ENCODE measurements at regions not wholly inside any gene's neighbourhood (a gene's known extent, or its start where the extent isn't known, plus 50 kb on each side); places are given as distances from the start of the nearest gene placed in this dataset.

DNA sequence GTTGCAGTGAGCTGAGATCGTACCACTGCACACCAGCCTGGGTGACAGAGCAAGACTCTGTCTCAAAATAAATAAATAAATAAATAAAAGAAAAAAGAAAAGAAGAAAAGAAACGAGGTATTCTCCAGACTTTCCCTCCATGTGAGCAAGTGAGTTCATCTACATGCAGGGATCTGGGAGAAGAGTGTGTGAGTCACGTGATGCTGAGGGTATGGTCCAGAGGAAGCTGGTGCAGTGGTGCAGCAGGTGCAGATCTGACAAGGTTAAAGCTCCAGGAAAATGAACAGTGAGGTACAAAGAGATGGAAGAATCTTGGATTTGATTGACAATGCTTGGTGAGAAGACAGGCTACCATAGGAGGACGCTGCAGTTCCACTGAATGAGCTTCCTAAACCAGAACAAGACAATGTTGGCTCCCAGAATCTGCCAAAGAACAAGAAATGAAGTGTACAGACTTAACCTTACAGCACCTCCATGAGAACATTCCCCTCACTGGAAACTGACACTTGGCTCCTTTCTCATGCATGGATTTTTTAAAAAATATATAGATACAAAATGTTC is 79.5 kb upstream of the BTBD3 start:
- DNase-seq (ENCODE audit: low spot score) (no peak), ATAC-seq (no peak)
- intact Hi-C loops (cut with DNase I) = no loop called here

- no peak for DNase-seq (ENCODE audit: low spot score)
- no peak for ATAC-seq
- intact Hi-C loops (cut with DNase I) = no loop called here
Observed at GRCh38 chr20:11841972-11842461, 75.7 kb upstream of the BTBD3 start.

GRCh38 chr20:11843289-11843688 is 74.4 kb upstream of the BTBD3 start:
- ATAC-seq (no peak), DNase-seq (ENCODE audit: low spot score) (no peak)
- intact Hi-C loops (cut with DNase I) = no loop called here

DNA sequence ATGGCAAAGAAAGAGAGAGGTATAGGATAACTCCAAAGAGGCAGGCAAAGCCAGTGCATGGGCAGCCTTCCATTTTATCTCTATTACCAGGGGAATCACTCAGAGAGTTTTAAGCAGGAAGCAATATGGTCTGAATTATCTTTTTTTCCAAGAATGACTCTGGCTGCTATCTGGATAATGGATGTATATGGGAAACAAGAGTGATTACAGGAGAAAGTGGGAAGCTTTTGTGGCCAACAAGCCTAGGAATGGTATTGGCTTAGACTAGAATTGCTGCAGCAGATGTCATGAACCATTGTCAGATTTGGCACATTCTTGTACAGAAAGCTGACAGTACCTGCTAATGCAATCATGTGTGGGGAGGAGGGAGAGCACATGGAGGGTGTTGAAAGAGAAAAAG is 73.0 kb upstream of the BTBD3 start:
- no peak for ATAC-seq
- no peak for DNase-seq (ENCODE audit: low spot score)
- intact Hi-C loops (cut with DNase I) = no loop called here

DNA sequence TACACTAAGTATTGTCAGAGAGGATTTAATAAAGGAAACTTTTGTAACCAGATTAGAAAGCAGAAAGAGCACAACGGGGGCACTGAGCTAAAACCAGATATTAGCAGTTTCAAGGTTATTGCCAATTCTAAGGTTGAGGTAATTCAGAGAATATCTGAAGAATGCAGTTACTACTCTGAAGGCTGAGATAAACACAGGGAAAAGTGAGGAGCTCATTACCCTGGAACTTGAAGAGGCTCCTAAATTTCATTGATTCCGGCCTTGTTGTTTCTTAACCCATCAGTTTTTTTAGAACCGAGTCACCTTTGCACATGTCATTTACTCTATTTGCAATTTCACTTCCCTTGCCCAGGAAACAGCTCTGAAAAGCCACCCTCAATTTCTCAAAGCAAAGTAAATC is 72.4 kb upstream of the BTBD3 start:
- no peak for DNase-seq (ENCODE audit: low spot score)
- no peak for ATAC-seq
- intact Hi-C loops (cut with DNase I) = no loop called here

DNA sequence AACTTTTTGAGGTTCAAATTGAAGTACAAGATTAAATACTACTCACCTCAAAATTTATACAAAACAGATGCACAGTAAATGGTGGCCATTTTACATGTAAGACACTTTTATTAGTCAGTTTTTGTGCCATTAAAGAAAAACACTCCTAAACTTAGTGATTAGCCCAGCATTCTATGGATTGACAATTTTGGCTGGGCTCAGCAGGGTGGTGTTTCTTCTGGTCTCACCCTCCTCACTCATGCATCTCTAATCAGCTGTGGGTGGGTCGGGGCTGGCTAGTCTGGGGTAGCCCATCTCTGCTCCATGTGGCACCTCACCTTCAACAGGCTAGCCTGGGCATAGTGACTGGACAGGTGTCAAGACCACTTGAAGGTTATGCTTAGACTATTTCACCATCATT is 71.6 kb upstream of the BTBD3 start:
- ATAC-seq = no peak
- no peak for DNase-seq (ENCODE audit: low spot score)
- intact Hi-C loops (cut with DNase I) = no loop called here

DNA sequence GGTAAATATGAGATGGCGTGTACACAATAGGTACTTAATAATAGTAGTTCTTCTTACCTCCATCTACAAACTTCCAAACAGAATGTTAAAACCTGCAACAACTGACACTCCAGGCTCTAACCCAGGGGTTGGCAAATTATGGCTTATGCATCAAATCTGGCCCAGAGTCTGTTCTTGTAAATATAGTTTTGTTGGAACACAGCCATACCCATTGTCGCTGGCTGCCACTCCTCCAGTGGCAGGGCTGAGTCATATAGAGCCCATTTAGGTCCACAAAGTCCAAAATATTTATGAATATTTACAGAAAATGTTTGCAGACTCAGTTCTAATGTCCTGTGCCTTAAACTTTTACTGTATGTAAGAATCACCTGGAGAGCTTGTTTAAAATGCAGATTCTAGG is 69.9 kb upstream of the BTBD3 start:
- intact Hi-C loops (cut with DNase I) = no loop called here
- no peak for ATAC-seq
- DNase-seq (ENCODE audit: low spot score) = no peak

GRCh38 chr20:11849270-11849915 is 68.3 kb upstream of the BTBD3 start:
- intact Hi-C loops (cut with DNase I) = no loop called here
- ATAC-seq = no peak
- DNase-seq (ENCODE audit: low spot score) = no peak

GRCh38 chr20:11849976-11850670 is 67.6 kb upstream of the BTBD3 start:
- no peak for ATAC-seq

DNA sequence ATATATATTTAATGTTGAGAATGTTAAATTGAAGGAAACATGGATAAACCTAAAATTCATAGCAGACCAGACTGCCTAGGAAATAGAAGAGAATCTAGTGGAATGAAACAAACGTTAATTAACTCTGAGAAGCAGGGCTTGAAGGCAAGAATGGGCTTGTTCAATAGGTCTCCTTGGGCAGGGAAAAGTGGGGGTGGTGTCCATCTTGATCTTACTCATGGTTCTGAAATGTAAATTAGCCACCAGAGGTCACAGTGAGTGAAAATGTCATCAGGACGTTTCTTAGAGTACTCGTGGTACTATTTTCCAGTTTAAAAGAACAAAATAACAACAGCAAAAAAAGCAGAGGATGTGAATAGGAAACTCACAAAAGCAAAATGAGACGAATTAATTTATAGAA is 66.8 kb upstream of the BTBD3 start:
- intact Hi-C loops (cut with DNase I) = no loop called here
- ATAC-seq (no peak), DNase-seq (ENCODE audit: low spot score) (no peak)

More at GRCh38 chr20:11849976-11850670, 67.6 kb upstream of the BTBD3 start:
- intact Hi-C loops (cut with DNase I) = no loop called here
- DNase-seq (ENCODE audit: low spot score) = no peak

DNA sequence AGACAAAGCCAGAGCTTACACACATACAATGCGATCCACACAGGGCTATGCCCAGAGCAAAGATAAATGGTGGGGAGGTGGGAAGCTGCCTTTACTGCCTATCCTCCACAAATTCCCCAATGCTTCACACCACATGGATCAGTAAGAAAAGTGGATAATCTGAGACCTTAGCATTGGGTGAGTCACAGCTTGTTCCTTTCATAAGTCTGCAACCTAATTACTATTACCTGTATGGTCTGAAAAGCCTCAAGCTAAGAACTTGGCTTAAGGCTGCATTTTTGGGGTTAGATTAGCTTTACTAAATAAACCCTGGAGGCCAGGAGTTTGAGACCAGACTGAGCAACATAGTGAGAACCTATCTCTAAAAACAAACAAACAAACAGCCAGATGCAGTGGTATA is 66.0 kb upstream of the BTBD3 start:
- intact Hi-C loops (cut with DNase I) = no loop called here
- ATAC-seq = no peak
- no peak for DNase-seq (ENCODE audit: low spot score)

GRCh38 chr20:11852189-11852588 is 65.5 kb upstream of the BTBD3 start:
- ATAC-seq = no peak
- no peak for DNase-seq (ENCODE audit: low spot score)
- intact Hi-C loops (cut with DNase I) = no loop called here

GRCh38 chr20:11852811-11853210 is 64.9 kb upstream of the BTBD3 start:
- intact Hi-C loops (cut with DNase I) = no loop called here
- ATAC-seq (no peak), DNase-seq (ENCODE audit: low spot score) (no peak)

DNA sequence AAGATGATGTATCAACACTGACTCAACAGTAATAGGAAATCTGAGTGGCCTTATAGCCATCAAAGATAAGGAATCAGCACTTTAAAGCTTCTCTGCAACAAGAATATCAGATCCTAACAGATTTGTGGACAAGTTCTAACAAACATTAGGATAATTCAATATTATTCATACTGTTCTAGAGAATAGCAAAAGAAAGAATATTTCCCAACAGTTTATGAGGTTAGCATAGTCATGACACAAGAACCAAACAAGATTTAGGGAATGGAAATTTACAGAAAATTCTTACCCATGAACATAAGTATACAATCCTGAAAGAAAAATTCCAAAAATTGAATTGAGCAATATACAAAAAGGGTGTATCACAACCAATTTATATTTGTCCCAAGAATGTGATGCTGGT is 64.3 kb upstream of the BTBD3 start:
- intact Hi-C loops (cut with DNase I) = no loop called here
- no peak for DNase-seq (ENCODE audit: low spot score)
- ATAC-seq = no peak

- ATAC-seq (no peak), DNase-seq (ENCODE audit: low spot score) (no peak)
- intact Hi-C loops (cut with DNase I) = no loop called here
Observed at GRCh38 chr20:11861479-11861878, 56.2 kb upstream of the BTBD3 start.

DNA sequence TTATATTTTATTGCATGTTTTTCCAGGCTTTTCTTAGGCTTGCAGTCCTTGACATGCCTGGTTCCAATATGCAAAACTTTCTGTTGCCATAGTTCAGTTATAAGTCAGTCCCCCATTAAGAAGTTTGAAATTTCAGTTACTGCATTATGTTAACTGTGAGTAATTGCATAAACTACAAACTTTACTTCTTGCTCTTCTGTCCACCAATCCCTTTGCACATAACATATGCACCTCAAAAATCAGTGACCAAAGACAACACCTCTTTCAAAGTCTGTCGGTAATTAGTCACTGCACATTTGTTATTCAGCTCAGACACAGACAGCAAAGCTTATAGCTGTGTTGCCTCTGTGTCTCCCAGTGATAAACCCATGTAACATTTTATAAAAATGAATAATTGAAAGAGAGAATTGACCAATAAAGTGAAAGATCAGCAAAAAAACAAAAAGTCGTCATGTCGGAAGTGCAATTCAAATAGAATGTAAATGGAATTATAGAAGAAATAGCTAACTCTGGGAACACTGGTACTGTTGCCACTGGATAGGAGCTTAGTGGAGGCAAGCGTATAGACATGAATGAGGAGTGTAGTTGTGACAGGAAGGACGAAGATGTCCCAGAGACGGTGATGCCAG is 50.3 kb upstream of the BTBD3 start:
- intact Hi-C loops (cut with DNase I) = no loop called here
- DNase-seq (ENCODE audit: low spot score) (no peak), ATAC-seq (no peak)
